ENCODE measurements at regions not wholly inside any gene's neighbourhood (a gene's known extent, or its start where the extent isn't known, plus 50 kb on each side); places are given as distances from the start of the nearest gene placed in this dataset.

DNA sequence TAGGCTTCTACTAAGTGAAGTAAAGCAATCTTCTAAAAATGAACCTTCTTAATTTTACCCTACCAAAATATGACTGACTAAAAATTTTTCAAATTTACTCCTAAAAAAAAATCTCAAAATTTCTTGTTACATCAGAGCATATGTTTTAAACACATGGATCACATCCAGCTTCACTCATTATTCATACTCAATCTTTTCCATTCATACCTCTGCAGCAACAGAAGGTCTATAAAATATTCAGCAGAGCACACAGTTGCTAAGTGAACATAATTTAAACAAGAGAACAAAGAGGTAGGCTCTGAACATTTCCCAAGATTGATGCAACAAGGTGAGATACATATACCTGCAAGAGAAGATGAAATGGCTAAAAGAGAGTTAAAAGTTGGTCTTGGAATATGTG is 213.9 kb downstream of the SOD2 start:
- DNase-seq (ENCODE audit: low read depth) = no peak

DNA sequence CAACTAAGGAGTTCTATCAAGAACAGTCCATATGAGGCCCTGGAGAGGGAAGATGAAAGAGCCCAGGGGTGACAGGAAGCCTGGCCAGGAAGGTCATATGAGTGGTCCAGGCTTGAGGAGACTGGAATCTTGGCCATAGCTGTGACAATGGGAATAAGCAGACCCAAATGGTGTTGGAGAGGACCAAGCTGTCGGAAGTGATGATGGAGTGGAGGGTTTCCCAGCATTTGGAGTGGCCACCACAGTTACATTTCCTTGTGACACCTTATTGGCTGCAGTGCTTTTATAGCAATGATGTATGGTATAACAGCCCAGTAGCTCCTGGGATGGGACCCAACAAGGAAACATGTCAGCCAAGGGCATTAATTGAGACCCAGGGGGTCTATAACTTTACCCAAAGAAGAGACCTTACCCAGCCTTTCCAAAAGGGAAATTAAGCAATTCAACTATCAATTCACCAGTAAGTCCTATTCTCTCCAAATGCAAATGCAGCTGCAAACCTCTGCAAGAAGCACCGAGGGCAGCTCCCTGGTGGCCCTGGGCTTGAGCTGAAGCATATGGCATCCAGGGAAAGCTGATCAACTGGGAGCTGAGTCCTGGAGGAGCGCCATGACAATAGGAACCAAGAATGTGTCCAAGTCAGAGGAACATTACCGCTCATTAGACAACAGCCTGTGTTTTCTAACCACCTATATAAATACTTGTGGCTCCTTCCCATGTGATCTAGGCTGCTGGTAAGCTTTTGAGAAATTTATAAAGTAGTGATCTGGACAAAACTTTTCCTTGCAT is 219.4 kb downstream of the SOD2 start:
- no peak for DNase-seq (ENCODE audit: low read depth)

DNA sequence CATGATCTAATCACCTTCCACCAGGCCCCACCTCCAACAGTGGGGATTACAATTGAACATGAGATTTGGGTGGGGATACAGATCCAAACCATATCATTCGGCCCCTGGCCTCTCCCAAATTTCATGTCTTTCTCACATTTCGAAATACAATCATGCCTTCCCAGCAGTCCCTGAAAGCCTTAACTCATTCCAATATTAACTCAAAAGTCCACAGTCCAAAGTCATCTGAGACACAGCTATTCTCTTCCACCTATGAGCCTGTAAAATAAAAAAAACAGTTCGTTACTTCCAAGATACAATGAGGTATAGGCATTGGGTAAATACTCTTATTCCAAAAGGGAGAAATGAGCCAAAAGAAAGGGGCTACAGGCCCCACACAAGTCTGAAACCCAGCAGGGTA is 222.6 kb downstream of the SOD2 start:
- no peak for DNase-seq (ENCODE audit: low read depth)

DNA sequence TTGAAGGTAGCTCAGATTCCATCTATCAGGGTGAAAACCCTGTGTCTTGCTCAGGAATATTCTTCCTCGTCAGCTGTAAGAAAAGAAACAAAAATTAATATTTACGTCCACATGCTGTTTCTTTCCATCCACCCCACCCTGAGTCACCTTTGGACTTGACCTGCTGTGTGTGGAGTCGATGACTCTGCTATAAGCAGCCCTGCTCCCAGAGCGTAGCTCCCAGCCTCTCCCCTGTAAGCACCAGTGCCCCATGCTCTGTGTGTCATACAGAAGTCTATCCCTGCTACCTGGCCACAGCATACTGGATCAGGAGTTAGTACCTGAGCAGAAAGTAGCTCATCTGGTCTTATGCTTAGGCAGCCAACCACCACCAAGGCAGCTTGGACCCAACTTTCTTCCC is 223.6 kb downstream of the SOD2 start:
- DNase-seq (ENCODE audit: low read depth) = no peak

DNA sequence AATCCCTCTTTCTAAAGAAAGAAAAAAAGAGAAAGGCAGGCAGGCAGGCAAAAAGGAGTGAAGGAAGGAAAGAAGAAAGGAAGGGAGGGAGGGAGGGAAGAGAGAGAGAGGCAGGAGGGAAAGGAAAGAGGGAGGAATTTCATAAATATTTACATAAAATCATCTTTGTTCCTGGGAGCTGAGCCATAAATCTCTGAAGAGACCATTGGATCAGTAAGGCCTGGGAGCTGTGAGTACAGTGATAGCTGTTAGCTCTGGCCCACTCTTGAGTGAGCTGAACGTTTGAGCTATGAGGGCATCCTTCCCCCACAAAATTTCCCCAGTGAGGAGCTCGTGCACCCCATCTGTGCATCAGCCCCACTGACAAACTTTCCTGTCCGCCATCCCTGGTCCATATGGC is 224.0 kb downstream of the SOD2 start:
- no peak for DNase-seq (ENCODE audit: low read depth)

DNA sequence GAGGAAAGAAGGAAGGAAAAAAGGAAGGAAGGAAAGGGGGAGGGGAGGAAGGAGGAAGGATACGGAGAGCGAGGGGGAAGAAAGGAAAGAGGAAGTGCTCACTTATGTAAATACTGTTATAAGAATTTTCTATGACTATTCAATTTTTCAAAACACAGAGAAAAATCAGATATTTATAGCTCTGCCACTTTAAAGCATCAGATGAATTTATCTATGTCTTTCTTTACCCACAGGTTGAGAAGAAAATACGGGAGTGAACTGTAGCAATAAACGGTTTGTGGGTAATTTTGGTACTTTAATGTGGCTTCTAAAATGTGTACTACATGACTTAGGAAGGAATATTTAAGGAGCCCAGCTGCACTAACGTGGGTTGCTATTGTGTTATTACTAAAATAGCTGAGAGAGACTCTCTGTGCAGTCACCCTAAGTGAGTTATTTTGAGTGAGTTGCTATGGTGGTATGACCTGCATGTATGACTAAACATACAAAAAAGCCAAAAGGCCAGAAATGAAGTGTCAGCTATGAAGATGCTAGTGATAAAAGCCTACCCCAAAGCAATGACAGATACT is 225.5 kb downstream of the SOD2 start:
- DNase-seq (ENCODE audit: low read depth) = no peak

DNA sequence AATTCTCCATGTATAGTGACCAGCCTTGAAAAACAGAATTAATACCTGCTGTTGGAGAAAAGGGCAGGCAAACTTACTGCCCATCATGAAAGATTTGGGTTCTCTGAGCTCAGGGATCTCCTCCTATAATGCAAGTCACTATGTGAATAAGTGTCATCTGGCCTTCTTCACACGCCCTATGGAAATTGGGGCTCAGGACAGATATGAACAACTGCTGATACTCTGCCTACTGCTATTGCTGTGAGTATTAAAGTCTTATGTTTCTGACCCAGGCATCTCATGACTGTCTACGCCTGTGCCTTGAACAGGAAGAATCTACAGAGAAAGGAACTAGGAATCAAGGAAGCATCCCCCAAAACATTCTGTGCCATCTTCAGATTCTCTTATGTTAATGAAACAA is 226.1 kb downstream of the SOD2 start:
- no peak for DNase-seq (ENCODE audit: low read depth)

DNA sequence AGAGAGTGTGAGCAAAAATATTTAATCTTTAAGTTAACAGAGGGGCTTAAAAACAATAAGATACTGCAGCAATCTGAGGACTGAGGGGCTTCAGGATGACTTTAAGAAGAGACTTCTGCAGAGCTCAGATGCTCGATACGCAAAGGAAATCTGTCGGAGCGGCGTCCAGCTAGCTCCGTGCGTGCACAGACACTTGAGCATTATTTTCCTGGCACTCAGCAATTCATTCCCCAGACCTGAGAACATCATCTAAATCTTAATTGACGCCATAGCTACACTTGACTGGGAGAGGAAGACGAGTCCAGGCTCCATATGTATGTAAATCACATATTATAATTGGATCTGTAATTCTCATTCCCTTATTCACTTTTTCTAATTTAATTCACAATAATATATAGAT is 228.2 kb downstream of the SOD2 start:
- DNase-seq (ENCODE audit: low read depth) = no peak

DNA sequence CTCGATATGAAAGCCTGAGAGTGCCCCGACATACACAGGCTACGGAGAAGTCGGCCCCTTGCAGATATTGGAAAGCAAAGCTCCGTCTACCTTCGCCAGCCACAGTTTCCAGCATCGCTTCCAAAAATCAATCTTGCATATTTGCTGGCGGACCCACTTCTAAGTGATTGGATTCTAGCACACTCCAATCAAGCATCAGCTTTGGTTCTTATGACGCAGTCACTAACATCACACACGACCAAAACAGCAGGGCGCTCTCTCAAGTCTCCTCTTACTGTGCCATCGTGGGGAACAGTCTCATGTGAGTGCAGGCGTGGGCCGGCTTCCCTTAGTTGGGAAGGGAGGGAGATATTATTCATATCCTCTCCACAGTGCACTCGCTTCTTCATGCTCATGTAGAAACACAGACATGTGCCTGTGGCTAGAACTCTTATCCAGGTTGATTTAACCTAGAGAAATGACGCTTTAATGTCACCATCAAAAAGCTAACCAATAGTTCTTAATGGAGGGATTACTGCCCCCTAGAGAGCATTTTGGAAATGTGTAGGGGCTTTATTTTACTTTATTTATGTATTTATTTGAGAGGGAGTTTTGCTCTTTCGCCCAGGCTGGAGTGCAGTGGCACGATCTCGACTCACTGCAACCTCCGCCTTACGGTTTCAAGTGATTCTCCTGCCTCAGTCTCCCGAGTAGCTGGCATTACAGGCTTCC is 229.8 kb downstream of the SOD2 start:
- no peak for DNase-seq (ENCODE audit: low read depth)

DNA sequence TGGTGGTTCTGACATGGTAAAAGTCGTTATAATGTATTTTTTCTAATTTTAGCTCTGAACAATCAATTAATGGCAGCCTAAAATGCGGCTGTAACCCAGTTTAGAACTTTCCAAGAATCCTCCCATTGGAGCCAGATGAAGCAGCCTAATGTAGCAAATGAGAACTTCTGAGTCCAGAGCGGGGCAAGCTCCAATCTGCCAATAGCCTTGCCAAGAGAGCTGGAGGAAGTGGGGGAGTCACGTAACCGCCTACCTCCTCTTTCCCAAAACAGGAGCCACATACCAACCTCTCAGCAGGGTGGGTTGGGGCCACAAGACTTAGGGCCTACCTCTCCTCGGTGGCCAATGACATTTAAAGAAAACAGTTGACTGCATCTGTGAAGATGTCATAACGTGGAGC is 230.6 kb downstream of the SOD2 start:
- no peak for DNase-seq (ENCODE audit: low read depth)

DNA sequence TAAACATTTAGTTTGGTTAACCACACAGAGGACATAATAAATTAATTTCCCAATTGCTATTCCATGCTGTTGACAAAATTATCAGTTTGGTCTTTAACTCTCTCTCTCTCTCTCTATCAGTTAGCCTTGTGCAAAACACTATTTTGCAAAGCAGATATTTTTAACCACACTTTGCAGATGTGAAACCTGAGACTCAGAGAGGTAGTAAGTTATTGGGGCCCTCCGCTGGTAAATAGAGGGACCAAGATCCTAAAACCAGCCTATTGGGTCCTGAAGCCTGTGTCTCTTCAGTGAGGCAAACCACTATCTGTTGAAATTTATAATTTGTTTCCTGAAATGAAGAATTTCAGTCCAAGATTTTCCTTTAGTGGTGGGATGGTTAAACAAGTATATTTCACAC is 231.0 kb downstream of the SOD2 start:
- no peak for DNase-seq (ENCODE audit: low read depth)

DNA sequence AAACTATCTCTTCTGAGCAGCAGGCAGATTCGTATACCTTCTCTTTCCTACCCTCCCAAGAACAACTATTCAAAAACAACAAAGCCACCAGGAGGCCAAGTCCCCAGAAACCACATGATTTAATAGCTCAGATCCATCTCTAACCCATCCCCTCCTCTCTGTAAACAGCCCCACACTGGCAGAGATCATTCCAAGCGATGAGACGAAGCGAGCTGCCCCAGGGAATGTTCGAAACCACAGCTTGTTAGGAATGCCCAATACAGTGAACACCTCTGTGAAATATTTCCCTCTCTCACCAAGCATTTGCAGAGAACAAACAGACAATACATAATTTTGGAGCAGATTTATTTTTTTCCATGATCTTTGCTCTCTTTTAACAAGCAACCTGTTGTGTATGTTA is 231.8 kb downstream of the SOD2 start:
- DNase-seq (ENCODE audit: low read depth) = no peak

DNA sequence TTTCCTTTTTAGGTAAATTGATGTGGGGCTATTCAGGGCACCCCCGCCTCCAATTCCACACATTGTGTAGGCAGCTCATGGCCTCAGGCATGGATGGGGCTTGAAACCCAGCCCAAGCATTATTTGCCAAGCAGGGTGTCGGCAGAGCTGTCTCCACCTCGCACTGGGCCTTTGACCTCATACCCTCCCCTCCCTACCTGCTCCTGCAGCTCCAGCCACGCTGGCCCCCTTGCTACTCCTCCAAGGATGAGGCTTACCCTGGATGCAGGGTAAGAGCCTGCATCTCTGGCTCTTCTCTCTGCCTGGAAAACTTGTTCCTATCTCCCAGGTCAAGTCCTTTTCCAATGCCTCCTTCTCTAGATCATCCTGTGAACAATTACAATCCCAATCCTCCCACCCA is 232.6 kb downstream of the SOD2 start:
- no peak for DNase-seq (ENCODE audit: low read depth)

DNA sequence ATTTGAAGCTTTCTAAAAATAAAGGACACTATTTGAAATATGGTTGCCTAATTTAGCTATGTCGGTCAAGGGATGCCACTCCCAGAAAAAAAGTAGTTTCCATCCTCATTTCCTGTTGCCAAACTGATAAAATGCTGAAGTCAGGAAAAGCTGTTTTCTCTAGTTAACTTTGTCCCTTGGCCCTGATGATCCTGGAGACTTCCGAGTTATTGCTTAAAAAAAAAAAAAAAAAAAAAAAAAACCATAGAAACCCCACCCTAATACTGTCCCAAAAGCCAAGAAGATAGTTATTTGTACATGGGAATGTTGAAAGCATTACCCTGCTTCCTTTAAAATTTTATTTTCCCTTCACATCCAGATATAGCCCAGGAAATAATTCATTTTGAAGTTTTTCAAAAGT is 236.7 kb downstream of the SOD2 start:
- DNase-seq (ENCODE audit: low read depth) = no peak

DNA sequence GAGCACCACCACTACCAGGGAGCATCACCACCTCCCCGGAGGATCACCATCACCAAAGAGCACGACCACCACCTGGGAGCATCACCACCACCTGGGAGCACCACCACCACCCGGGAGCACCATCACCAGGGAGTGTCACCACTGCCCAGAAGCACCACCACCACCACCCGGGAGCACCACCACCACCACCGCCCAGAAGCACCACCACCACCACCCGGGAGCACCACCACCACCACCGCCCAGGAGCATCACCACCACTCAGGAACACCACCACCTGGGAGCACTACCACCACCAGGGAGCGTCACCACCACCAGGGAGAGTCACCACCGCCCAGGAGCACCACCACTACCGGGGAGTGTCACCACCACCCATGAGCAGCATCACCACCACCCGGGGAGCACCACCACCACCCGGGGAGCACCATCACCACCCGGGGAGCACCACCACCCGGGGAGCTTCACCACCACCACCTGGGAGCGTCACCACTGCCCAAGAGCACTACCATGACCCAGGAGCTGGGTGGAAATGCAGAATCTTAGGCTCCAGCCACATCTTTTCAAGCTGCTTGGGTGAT is 237.3 kb downstream of the SOD2 start:
- no peak for DNase-seq (ENCODE audit: low read depth)

DNA sequence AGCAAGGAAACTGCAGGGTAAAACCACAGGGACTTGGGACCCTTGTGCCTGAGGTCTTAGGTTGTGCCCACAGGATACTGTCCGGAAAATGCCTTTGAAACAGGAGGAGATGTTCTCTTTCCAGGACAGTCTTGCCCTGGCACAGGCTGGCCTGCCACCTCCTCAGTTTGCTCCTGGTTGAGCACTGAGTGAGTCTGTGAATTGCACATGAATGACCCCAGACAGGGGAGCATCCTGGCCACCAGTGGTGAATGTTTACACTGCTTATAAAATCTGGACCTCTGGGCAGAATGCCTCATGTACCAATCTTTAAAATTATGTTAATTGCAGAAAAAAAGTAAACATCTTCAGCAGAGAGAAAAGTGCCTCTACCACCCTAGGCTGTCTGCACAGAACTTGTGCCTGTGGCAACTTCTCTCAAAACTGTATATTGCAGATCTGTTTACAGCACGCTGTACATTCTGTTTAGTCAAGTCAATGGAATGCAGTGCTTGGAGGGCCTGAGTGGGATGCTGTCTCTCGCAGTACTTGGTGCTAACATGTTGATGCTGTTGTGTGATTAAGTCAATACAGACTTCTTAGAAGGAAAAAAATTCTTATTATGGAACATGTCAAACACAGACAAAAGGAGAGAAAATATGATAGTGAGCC is 242.1 kb downstream of the SOD2 start:
- no peak for DNase-seq (ENCODE audit: low read depth)

DNA sequence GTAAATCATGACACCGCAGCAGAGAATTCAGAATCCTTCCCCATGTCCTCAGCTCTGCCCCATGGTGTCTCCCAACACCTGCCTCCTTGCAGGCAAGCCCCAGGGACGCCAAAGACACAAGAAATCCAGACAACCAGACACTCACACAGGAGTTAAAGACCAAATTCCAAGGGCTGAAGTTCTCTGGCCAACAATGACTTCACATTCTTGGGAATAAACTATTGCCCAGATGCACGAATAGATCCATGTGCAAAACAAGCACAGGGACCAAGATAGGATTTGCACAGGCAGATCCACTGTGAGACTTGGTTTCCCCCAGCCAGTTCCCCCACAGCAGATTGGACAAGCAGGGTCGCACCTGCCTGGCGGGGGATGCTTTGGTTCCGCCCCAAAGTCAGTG is 246.7 kb downstream of the SOD2 start:
- no peak for DNase-seq (ENCODE audit: low read depth)

DNA sequence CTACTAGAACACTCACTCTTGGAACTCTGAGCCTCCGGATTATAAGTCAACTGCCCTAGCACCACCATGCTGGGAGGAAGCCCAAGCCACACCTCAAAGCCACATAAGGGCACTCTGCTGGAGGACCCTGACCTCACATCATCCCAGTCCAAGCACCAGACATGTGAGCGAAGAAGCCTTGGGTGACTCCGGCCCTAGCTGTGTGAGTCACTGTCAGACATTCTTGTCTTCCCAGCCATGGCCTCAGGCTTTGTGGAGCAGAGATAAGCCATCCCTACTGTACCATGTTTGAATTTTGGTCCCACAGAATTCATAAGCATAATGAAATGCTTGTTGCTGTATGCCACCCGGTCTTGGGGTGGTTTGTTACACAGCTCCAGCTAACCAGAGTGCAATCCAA is 247.7 kb downstream of the SOD2 start:
- no peak for DNase-seq (ENCODE audit: low read depth)

DNA sequence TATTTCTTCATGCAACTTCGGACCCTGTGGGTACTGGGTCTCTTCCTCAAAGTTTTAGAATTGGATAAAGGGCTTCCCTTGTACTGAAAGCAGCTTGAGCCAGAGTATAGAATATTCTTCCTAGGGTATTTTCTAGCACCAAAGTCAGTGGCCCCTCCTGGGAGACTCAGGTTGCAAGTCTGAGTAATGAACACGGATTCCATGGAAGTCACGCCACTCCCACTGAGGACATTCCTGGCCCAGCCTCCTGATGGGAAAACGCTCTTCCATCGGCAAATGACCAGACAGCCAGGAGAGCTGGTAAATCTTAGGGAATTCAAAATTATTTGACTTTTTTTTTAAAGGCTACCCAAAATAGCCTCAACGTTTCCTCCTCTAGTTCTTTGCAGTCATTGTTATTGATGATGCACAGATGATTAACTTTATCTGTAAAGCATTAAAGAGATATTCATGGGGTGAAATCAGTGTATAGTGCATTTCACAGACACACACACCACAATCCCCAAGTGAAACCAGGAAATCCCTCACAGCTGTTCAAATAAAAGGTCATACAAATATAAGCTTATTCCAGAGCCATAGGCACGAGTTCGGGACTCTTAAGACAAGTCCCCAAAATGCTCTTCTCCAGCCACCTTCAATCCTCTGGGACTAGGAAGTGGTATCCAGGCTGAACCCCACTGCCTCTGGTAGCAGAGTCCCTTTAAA is 248.8 kb downstream of the SOD2 start:
- no peak for DNase-seq (ENCODE audit: low read depth)

DNA sequence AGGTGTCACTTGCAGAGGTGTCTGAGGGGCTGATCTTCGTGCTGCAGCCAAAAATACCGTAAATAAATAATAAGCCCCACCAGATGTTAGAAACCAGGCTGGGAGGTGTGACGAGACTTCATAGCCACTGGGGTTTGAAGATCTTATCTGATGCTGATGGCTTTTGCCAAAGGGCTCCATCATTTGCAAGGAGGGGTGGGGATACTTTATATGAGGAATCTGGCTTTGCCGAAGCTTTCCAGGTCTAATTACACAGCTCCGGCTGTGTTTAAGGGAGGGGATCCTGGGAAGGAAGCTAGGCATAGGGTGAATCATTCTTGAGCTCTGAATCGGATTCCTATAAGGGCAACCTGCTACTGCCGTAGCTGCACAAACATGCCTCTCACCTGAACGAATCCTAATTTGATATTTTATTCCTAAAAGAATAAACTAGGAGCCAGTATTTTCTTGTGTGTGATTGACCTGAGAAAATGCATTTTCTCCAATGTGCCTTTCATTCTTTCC is 249.6 kb downstream of the SOD2 start:
- DNase-seq (ENCODE audit: low read depth) = no peak

DNA sequence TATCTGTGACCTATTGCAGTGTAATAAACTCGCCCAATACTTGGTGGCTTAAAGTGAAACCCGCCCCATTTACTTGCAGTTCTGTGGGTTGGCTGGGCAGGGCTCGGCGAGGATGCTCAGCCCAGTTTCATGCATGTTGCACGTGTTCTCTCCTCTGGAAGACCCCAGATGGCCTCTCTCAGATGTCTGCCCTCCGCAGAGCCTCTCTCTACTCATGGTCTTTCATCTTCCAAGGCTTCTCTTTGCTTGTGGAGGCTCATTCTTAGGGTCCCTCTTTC is 251.4 kb downstream of the SOD2 start:
- DNase-seq (ENCODE audit: low read depth) = no peak

Measured in fibroblast of gingiva (primary cell).